ENCODE measurements at regions not wholly inside any gene's neighbourhood (a gene's known extent, or its start where the extent isn't known, plus 50 kb on each side); places are given as distances from the start of the nearest gene placed in this dataset.
"Not testable (repeated sequence)": the region's sequence is repeated elsewhere in the genome, so short reads cannot be mapped to it uniquely, and the experiment has no call there.

GRCh38 chr12:88909510-88909909, 329.2 kb upstream of the KITLG start:
- no peak for DNase-seq (ENCODE audit: low read depth in 2 of 2, low spot score in 1 of 2)

- no peak for DNase-seq (ENCODE audit: low read depth in 2 of 2, low spot score in 1 of 2)
Measured at GRCh38 chr12:88908345-88908744, 328.1 kb upstream of the KITLG start.

DNA sequence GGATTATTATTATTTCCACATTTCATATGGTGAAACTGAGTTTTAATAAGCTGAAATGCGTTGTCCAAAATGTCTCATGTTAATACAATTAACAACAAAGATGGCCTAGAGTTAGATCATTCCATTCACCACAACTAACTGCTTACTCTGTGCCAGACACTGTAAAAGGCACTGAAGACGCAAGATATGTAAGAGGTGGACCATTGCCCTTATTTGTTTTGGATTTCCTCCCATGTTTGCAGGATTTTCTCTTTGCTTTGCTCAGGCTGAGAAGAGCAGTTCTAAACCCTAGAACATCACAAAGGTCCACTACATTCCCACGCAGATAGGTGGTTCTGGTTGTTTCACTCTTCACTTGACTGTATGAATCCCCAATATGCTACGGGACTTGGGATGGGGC, 324.4 kb upstream of the KITLG start:
- no peak for DNase-seq (ENCODE audit: low read depth in 2 of 2, low spot score in 1 of 2)

DNA sequence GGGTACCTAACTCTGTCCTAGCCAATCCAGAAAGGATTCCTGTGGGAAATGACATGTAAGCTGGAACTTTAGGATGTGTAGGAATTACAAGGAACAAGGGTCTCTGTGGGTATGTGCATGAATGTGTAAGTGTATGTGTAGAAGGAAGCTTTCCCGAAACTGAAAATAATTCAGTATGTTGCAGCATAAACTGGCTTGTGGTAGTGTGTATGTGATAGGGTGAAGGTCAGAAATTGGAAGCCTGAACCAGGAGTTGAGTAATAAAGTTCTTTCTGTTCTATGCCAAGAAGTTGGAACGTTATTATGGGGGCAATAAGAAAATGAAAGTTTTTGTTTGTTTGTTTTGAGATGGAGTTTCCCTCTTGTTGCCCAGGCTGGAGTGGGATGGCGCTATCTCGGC, 323.1 kb upstream of the KITLG start:
- DNase-seq (ENCODE audit: low read depth in 2 of 2, low spot score in 1 of 2): no peak

- DNase-seq (ENCODE audit: low read depth in 2 of 2, low spot score in 1 of 2): no peak
Measured at GRCh38 chr12:88897723-88898122, 317.5 kb upstream of the KITLG start.

DNA sequence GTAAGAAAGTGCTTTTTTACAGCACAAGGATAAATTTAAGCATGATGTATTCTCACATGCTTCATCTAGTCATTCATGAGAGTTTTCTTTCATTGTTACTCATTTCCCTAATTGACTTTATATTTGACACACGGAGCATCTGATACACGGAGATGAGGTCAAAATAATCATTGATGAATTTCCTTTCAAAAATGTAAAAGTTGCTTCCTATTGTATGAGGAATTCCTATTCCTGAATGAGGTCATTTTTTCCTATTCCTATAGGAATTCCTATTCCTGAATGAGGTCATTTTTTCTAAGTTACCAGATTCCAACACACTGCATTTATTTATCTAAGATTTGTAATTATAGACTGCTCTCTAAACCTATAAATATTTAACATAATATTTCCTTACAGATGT, 316.7 kb upstream of the KITLG start:
- DNase-seq (ENCODE audit: low read depth in 2 of 2, low spot score in 1 of 2): no peak

DNA sequence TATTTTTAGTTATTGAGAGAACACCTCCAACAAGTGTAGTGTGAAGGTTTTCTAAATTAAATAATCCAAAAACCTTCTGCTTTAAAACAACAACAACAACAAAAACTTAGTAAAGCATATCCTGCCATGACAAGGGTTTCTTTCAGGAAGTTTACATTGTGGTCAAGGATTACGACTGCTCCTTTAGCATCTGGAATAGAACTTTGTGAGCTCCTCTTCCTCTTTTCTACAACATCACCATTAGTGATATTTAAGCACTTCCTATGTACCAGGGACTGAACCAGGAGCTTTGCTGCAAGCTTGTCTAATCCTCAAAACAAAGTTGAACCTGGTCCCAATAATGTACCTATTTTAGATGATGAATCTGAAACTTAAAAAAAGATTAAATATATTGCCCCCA, 315.4 kb upstream of the KITLG start:
- no peak for DNase-seq (ENCODE audit: low read depth in 2 of 2, low spot score in 1 of 2)

GRCh38 chr12:88893801-88894200, 313.5 kb upstream of the KITLG start:
- DNase-seq (ENCODE audit: low read depth in 2 of 2, low spot score in 1 of 2): no peak

DNA sequence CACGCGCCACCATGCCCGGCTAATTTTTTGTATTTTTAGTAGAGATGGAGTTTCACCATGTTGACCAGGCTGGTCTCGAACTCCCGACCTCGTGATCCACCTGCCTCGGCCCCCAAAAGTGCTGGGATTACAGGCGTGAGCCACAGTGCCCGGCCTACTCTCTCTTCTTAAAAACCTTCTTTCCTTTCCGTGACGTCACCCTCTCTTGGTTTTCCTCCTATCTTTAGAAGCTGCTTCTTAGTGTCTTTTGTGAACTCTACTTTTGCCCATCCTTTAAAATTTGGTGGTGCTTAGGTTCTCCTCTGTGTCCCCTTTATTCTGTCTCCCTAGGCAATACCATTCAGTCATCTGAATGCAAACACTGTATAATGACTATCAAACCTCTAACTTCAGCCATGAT, 311.2 kb upstream of the KITLG start:
- DNase-seq (ENCODE audit: low read depth in 2 of 2, low spot score in 1 of 2): not testable (repeated sequence)

- no peak for DNase-seq (ENCODE audit: low read depth in 2 of 2, low spot score in 1 of 2)
Measured at GRCh38 chr12:88889326-88890110, 309.2 kb upstream of the KITLG start.

GRCh38 chr12:88884600-88884999, 304.3 kb upstream of the KITLG start:
- no peak for DNase-seq (ENCODE audit: low read depth in 2 of 2, low spot score in 1 of 2)

GRCh38 chr12:88882662-88883061, 302.4 kb upstream of the KITLG start:
- DNase-seq (ENCODE audit: low read depth in 2 of 2, low spot score in 1 of 2): no peak

DNA sequence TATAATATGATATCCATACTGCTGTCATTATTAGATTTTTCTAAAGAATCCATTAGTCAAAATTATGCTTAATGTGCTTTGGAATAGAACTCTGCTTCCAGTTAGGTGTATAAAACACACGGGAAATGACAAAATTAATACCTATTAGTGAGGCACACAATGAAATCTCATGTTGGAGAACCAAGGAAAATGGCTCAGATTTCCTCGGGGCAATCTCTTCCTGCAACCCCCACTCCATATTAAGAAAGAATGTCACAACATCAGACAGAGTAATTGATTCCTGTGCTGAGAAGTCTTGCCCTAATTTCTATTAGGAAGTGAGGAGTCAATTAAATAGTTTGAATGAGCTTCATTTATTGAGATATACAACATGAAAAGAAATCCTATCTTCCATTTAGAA, 299.8 kb upstream of the KITLG start:
- no peak for DNase-seq (ENCODE audit: low read depth in 2 of 2, low spot score in 1 of 2)

DNA sequence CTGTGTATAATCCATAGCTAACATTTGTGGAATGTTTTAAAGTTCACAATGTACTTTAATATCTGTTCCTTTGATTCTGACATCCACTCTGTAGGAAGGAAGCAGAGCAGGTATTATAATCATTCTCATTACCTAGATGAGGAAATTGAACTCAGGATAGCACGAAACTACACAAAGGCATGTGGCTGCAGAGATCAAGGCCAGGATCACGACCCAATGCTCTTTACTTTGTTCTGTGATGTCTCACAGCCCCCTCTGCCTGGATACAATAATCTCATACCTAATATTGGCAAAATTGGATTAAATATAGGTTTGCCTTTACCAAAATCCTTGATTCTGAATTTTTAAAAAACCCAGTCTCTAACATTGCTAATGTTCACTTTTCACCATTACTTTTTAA, 298.0 kb upstream of the KITLG start:
- no peak for DNase-seq (ENCODE audit: low read depth in 2 of 2, low spot score in 1 of 2)

DNA sequence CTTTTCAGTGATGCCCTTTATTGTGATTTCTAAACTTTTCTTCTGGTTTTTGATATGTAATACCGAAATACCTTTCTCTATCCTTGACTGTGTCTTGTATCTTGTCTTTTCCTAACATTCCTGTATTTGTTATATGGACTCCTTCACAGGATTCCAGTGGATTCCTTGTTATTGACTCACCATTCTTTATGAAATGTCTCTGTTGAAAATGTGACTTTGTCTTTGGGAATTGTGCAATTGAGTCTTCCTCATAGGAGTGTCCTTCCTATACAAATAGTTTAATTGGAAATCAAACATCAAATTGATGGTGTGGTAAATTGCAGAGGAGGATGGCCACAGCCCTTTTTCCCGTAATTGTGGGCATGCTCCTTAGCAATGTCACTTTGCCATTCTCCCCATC, 296.6 kb upstream of the KITLG start:
- no peak for DNase-seq (ENCODE audit: low read depth in 2 of 2, low spot score in 1 of 2)

GRCh38 chr12:88870000-88870737, 289.9 kb upstream of the KITLG start:
- no peak for DNase-seq (ENCODE audit: low read depth in 2 of 2, low spot score in 1 of 2)

DNA sequence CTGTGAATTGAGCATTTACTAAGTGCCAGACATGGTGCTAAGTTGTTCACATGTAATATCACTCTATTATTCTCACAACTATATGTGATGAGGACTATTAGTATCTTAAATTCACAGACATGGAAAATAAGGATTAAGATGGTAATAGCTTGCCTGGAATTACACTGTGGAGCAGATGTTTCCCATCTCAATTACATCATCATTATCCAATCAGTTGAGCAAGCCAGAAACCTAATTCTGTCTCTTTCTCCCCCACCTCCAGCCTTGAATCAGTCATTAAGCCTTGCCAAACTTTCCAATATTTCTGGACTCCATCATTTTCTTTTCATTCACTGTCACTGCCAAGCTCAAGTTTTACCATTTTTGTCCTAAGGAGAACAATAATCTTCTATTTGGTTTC, 287.8 kb upstream of the KITLG start:
- DNase-seq (ENCODE audit: low read depth in 2 of 2, low spot score in 1 of 2): no peak

- DNase-seq (ENCODE audit: low read depth in 2 of 2, low spot score in 1 of 2): no peak
Measured at GRCh38 chr12:88867510-88867909, 287.2 kb upstream of the KITLG start.

- no peak for DNase-seq (ENCODE audit: low read depth in 2 of 2, low spot score in 1 of 2)
Measured at GRCh38 chr12:88866881-88867280, 286.6 kb upstream of the KITLG start.

- no peak for DNase-seq (ENCODE audit: low read depth in 2 of 2, low spot score in 1 of 2)
Measured at GRCh38 chr12:88865537-88865936, 285.3 kb upstream of the KITLG start.

DNA sequence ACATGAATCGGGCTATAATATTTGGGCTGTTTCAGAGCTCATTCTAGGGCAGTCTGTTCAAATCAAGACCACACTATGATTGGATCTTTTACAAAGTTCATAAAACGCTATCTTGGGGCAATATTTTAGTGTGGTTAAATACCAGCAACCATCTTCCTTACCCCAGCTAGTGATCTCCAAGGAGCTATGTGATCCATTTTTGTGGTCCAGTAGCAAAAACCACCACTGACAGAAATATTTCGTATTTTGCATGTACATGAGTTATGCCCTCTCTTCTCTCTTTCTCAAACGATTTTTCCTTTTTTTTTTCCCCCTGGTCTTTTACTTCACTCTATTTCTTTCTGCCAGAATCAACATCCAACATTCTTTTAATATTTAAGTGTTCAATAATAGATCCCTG, 280.6 kb upstream of the KITLG start:
- DNase-seq (ENCODE audit: low read depth in 2 of 2, low spot score in 1 of 2): no peak

- no peak for DNase-seq (ENCODE audit: low read depth in 2 of 2, low spot score in 1 of 2)
Measured at GRCh38 chr12:88856201-88856600, 275.9 kb upstream of the KITLG start.

- no peak for DNase-seq (ENCODE audit: low read depth in 2 of 2, low spot score in 1 of 2)
Measured at GRCh38 chr12:88855301-88855700, 275.0 kb upstream of the KITLG start.
